Heart left ventricle (tissue), 16 donors: ENCODE measurements at regions not wholly inside any gene's neighbourhood (a gene's known extent, or its start where the extent isn't known, plus 50 kb on each side); places are given as distances from the start of the nearest gene placed in this dataset.
A peak's percentile ranks its signal among the peaks of the same experiment; 100 is the strongest.

Source experiments
- ATAC-seq, 4 donors: fragments of 200-7000 bp; cut with Tn5 transposase; one replicate each; pipeline ENCODE4 v1.9.1; 2020 to 2022; ENCODE audit warnings: moderate library complexity in 4 of 4, mild to moderate bottlenecking in 3 of 4, moderate number of reproducible peaks in 1 of 4
- DNase-seq, 5 donors: peaks; one replicate each; pipeline ENCODE4 v3.0.0-alpha.2; 2020
- H3K27ac ChIP-seq, 12 donors: fragments of 200-600 bp; sonication (generic) in 4 of 12; one replicate each; pipeline versions ENCODE4 v1.5.0 to v1.8.0; 2016 to 2022; ENCODE audit warnings: mild to moderate bottlenecking in 2 of 12
- H3K27me3 ChIP-seq, 9 donors: fragments of 200-600 bp; sonication (generic) in 2 of 9; one replicate each; pipeline versions ENCODE4 v1.5.1 to v1.8.0; 2016 to 2022; ENCODE audit warnings: mild to moderate bottlenecking in 3 of 9
- H3K36me3 ChIP-seq, 9 donors: fragments of 200-600 bp; sonication (generic) in 2 of 9; one replicate each; pipeline versions ENCODE4 v1.5.0 to v1.8.0; 2018 to 2022; ENCODE audit warnings: mild to moderate bottlenecking in 2 of 9
- H3K4me1 ChIP-seq, 12 donors: fragments of 200-600 bp; sonication (generic) in 4 of 12; one replicate each; pipeline versions ENCODE4 v1.5.0 to v1.8.0; 2016 to 2022; ENCODE audit warnings: mild to moderate bottlenecking in 3 of 12
- H3K4me3 ChIP-seq, 12 donors: fragments of 200-600 bp; sonication (generic) in 4 of 12; one replicate each; pipeline versions ENCODE4 v1.5.0 to v1.8.0; 2017 to 2022; ENCODE audit warnings: mild to moderate bottlenecking in 9 of 12, moderate library complexity in 4 of 12
- H3K9me3 ChIP-seq, 12 donors: fragments of 200-600 bp; sonication (generic) in 4 of 12; one replicate each; pipeline versions ENCODE4 v1.5.0 to v1.8.0; 2016 to 2022; ENCODE audit warnings: mild to moderate bottlenecking in 1 of 12
- POLR2A ChIP-seq, 2 donors: fragments of 450-650 bp; IDR thresholded peaks; one replicate each; pipeline ENCODE4 v1.6.1; 2017; ENCODE audit warnings: antibody characterized with exemption in 2 of 2, mild to moderate bottlenecking in 2 of 2, moderate library complexity in 2 of 2
- WGBS, 4 donors: extraction: QIAGEN DNeasy Blood & Tissue Kit in 2 of 4; methylation state at CpG; one replicate each; pipeline versions ENCODE4 v1.1.5 to v1.1.7; 2013 to 2018; 5-methylcytosine and 5-hydroxymethylcytosine counted together
- intact Hi-C, 10 donors: fragments of 100-400 bp; cut with DNase I; formaldehyde crosslinking; loops; one replicate each; pipeline versions ENCODE4 v1.11.1 to v1.14.2; 2022
- TF ChIP-seq, protein P1 (sequence below), 12 donors: fragments of 200-600 bp; sonication (generic) in 4 of 12; IDR thresholded peaks; one replicate each; pipeline versions ENCODE4 v1.5.0 to v1.8.0; 2018 to 2022; ENCODE audit warnings: antibody characterized with exemption in 12 of 12, mild to moderate bottlenecking in 5 of 12
- donor health status: ischemic (EF 13 %, LVEDD 7.1; RV severe dilation, severe dysfunction).
- donor health status: healthy with polysubstance abuse.
- donor health status: DM: no; HTN: yes; CAD: no.
- donor health status: DM: no; HTN: no; CAD: no.
- donor health status: ischemic (EF 25% LVEDD 6.9; RV normal size, moderate dysfunction).
- donor health status: ischemic (EF 25% LVEDD 5.7; RV mildly dilated, moderate dysfunction).
- donor health status: healthy.
- donor health status: DM: yes; HTN: yes; CAD: no.
- donor health status: ischemic (EF 35%, LVEDD 5.7; RV mildly dilated, moderate dysfunction).
- donor health status: nonischemic (EF 11% LVEDD 7.7; RV severe dilation, severe dysfunction).
- donor health status: DM: yes; HTN: yes; CAD: no.
- donor health status: PGD.
- donor health status: ischemic (EF 29% LVEDD 5.4; RV normal size, mild dysfunction).
- donor health status: nonischemic (EF 23%, LVEDD 6.1; RV moderate dilation, normal function).

DNA sequence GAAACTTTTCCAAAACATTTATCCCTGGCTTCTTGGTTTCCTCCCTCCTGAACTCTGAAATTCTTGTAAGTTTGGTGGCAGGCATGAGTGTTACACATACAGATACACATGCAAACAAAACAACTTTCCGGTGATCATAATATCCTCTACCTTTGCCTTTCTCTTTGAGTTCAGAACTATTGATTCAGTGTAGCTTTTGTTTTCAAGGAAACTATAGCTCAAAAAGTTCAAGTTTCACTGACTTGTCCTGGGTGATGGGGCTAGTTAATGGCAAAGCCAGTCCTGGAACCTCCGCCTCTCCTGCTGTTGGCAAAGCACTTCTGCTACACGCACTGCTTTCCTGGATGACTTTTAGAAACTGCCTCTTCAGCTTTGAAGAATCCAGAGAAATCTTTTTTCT lies 177.3 kb upstream of the FAT1 start:
- Histone ChIP-seq H3K4me3 (no peak overlapping the region), H3K27ac (no peak overlapping the region), H3K4me1 (peaks cover 0 to 27% (median 0%) of the 10 kb centered on the region in 12 donors), H3K9me3 (peaks cover 0 to 7% (median 0%) of the 10 kb centered on the region in 12 donors), H3K36me3 (no peaks in the 10 kb centered on the region), H3K27me3 (no peaks in the 10 kb centered on the region)
- intact Hi-C loops, result loop anchor here in 1 of 10 donors (5.0 kb wide), 1 partner anchor 174 kb away; no protein-coding TSS in a partner anchor
- 69 to 79% (median 77%) methylated on average over 3 of the region's 3 CpGs for whole genome bisulfite sequencing, 4 donors
- ATAC-seq, result no peak
- TF ChIP-seq, protein P1, sequence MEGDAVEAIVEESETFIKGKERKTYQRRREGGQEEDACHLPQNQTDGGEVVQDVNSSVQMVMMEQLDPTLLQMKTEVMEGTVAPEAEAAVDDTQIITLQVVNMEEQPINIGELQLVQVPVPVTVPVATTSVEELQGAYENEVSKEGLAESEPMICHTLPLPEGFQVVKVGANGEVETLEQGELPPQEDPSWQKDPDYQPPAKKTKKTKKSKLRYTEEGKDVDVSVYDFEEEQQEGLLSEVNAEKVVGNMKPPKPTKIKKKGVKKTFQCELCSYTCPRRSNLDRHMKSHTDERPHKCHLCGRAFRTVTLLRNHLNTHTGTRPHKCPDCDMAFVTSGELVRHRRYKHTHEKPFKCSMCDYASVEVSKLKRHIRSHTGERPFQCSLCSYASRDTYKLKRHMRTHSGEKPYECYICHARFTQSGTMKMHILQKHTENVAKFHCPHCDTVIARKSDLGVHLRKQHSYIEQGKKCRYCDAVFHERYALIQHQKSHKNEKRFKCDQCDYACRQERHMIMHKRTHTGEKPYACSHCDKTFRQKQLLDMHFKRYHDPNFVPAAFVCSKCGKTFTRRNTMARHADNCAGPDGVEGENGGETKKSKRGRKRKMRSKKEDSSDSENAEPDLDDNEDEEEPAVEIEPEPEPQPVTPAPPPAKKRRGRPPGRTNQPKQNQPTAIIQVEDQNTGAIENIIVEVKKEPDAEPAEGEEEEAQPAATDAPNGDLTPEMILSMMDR (IDR thresholded peaks at IDR 0.05), result no peak
- TF ChIP-seq POLR2A (IDR thresholded peaks at IDR 0.05), result no peak
- no peak for DNase-seq

GRCh38 chr4:186901850-186902249 lies 178.2 kb upstream of the FAT1 start:
- Histone ChIP-seq H3K36me3 (no peaks in the 10 kb centered on the region), H3K27ac (no peak overlapping the region), H3K4me3 (no peak overlapping the region), H3K9me3 (peaks cover 0 to 4% (median 0%) of the 10 kb centered on the region in 12 donors), H3K4me1 (peaks cover 0 to 27% (median 0%) of the 10 kb centered on the region in 12 donors), H3K27me3 (no peaks in the 10 kb centered on the region)
- ATAC-seq, result no peak
- no peak for DNase-seq
- WGBS, 4 donors, result 77 to 91% (median 86%) methylated on average over 3 of the region's 3 CpGs
- TF ChIP-seq, protein P1 (IDR thresholded peaks at IDR 0.05), result no peak
- TF ChIP-seq POLR2A (IDR thresholded peaks at IDR 0.05), result no peak
- intact Hi-C loops, result loop anchor here in 1 of 10 donors (5.0 kb wide), 1 partner anchor 175 kb away; no protein-coding TSS in a partner anchor

GRCh38 chr4:186902361-186902760 lies 178.7 kb upstream of the FAT1 start:
- intact Hi-C loops, result loop anchor here in 1 of 10 donors (5.0 kb wide), 1 partner anchor 175 kb away; no protein-coding TSS in a partner anchor
- 39 to 44% (median 40%) methylated on average over 4 of the region's 4 CpGs for WGBS, 4 donors
- no peak for TF ChIP-seq POLR2A (IDR thresholded peaks at IDR 0.05)
- TF ChIP-seq, protein P1 (IDR thresholded peaks at IDR 0.05), result no peak
- no peak for DNase-seq
- ATAC-seq, result no peak
- Histone ChIP-seq H3K9me3 (no peaks in the 10 kb centered on the region), H3K4me3 (no peak overlapping the region), H3K27me3 (no peaks in the 10 kb centered on the region), H3K4me1 (peaks cover 0 to 27% (median 0%) of the 10 kb centered on the region in 12 donors), H3K27ac (no peak overlapping the region), H3K36me3 (no peaks in the 10 kb centered on the region)

DNA sequence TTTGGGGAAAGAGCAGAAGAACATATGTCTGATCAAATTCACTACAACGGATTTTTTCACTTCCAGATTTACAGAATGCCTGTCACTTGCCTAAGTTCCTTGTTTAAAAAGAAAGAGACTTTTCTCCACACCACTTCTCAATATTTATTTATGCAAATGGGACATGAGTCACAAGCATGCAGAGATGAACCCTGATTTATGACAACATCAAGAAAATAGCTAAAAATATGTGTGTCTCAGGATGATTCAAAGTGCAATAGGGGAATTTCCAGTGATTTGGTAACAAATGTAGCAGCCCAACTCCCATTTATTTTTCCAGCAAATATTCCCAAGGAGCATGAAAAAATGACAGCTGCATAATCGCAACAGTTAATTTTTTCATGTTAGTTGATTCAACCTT lies 180.4 kb upstream of the FAT1 start:
- peak in 2 of 4 donors; percentile 60 to 80 for ATAC-seq
- TF ChIP-seq, protein P1 (IDR thresholded peaks at IDR 0.05), result no peak
- TF ChIP-seq POLR2A (IDR thresholded peaks at IDR 0.05), result no peak
- intact Hi-C loops, result loop anchor here in 1 of 10 donors (5.0 kb wide), 1 partner anchor 177 kb away; no protein-coding TSS in a partner anchor

More for the DNA sequence above, 180.4 kb upstream of the FAT1 start:
- H3K36me3 ChIP-seq, result no peaks in the 10 kb centered on the region
- no peaks in the 10 kb centered on the region for H3K27me3 ChIP-seq
- H3K27ac ChIP-seq, result peak overlapping the region in 6 of 12 donors; percentile 0 to 56 (median 42)
- DNase-seq, result no peak
- H3K4me3 ChIP-seq, result no peak overlapping the region
- H3K4me1 ChIP-seq, result peaks cover 0 to 27% (median 0%) of the 10 kb centered on the region in 12 donors
- 45 to 77% (median 61%) methylated on average over 2 of the region's 2 CpGs for whole genome bisulfite sequencing, 4 donors
- H3K9me3 ChIP-seq, result no peaks in the 10 kb centered on the region
